ENCODE measurements at regions not wholly inside any gene's neighbourhood (a gene's known extent, or its start where the extent isn't known, plus 50 kb on each side); places are given as distances from the start of the nearest gene placed in this dataset.

GRCh38 chr21:35153671-35154070, 104.6 kb upstream of the RUNX1 start:
- TF ChIP-seq CTCF (IDR thresholded peaks at IDR 0.05) (no peak), POLR2A (IDR thresholded peaks at IDR 0.05) (no peak)

All from tibial nerve (tissue), 3 donors.